Cardiac muscle cell (in vitro differentiated cells and primary cell): ENCODE measurements at regions not wholly inside any gene's neighbourhood (a gene's known extent, or its start where the extent isn't known, plus 50 kb on each side); places are given as distances from the start of the nearest gene placed in this dataset.
"Not testable (repeated sequence)": the region's sequence is repeated elsewhere in the genome, so short reads cannot be mapped to it uniquely, and the experiment has no call there.

Source experiments
- DNase-seq, 2 donors: peaks; one replicate each; pipeline versions ENCODE4 v3.0.0 to v3.0.0-alpha.2; 2010 to 2017; ENCODE audit warnings: low read depth in 1 of 2, low spot score in 1 of 2
- H3K27ac ChIP-seq: fragments of 200-600 bp; sonication (generic); 2 replicates; pipeline ENCODE4 v1.5.1; 2016
- H3K27me3 ChIP-seq: fragments of 200-600 bp; sonication (generic); 2 replicates; pipeline ENCODE4 v1.6.0; 2016; ENCODE audit warnings: control low read depth
- H3K36me3 ChIP-seq: fragments of 200-600 bp; sonication (generic); 2 replicates; pipeline ENCODE4 v1.5.1; 2016; ENCODE audit warnings: control low read depth
- H3K4me1 ChIP-seq: fragments of 200-600 bp; sonication (generic); 2 replicates; pipeline ENCODE4 v1.8.1; 2017; ENCODE audit warnings: low read depth, mild to moderate bottlenecking, mixed run types
- H3K4me3 ChIP-seq: fragments of 200-600 bp; sonication (generic); 2 replicates; pipeline ENCODE4 v1.5.1; 2016; ENCODE audit warnings: mild to moderate bottlenecking
- H3K9me3 ChIP-seq: fragments of 200-600 bp; sonication (generic); 2 replicates; pipeline ENCODE4 v1.5.1; 2017; ENCODE audit warnings: low read depth, mild to moderate bottlenecking, control low read depth
- TF ChIP-seq, protein P1 (sequence below): IDR thresholded peaks from 2 replicates; pipeline ENCODE4 v1.5.1; 2012; ENCODE audit warnings: low read depth, mild to moderate bottlenecking, low read length

DNA sequence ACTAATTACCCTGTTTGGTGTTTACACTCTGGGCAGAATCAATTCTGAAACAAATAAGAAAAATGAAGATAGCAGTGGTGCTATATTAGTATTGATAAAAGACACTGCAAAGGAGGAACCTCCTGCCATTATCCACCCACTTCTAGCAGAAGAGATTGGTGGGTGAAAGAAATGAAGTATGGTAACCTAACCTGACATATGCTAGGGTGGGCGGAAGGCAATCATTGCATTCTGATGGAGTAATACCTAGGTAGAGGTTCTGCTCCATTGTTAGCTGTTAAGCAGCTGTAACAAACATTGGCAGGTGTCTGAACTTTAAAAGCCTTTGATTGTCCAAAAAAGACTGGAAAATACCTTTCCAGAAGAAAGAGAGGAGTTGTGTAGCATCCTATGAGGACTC is 95.9 kb downstream of the OTUD1 start:
- no peaks in the 10 kb centered on the region for H3K36me3 ChIP-seq
- H3K4me1 ChIP-seq: no peaks in the 10 kb centered on the region
- H3K27ac ChIP-seq: no peak overlapping the region
- TF ChIP-seq, protein P1, sequence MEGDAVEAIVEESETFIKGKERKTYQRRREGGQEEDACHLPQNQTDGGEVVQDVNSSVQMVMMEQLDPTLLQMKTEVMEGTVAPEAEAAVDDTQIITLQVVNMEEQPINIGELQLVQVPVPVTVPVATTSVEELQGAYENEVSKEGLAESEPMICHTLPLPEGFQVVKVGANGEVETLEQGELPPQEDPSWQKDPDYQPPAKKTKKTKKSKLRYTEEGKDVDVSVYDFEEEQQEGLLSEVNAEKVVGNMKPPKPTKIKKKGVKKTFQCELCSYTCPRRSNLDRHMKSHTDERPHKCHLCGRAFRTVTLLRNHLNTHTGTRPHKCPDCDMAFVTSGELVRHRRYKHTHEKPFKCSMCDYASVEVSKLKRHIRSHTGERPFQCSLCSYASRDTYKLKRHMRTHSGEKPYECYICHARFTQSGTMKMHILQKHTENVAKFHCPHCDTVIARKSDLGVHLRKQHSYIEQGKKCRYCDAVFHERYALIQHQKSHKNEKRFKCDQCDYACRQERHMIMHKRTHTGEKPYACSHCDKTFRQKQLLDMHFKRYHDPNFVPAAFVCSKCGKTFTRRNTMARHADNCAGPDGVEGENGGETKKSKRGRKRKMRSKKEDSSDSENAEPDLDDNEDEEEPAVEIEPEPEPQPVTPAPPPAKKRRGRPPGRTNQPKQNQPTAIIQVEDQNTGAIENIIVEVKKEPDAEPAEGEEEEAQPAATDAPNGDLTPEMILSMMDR: no peak
- no peak overlapping the region for H3K4me3 ChIP-seq
- DNase-seq: no peak
- H3K27me3 ChIP-seq: no peaks in the 10 kb centered on the region
- H3K9me3 ChIP-seq: no peaks in the 10 kb centered on the region

DNA sequence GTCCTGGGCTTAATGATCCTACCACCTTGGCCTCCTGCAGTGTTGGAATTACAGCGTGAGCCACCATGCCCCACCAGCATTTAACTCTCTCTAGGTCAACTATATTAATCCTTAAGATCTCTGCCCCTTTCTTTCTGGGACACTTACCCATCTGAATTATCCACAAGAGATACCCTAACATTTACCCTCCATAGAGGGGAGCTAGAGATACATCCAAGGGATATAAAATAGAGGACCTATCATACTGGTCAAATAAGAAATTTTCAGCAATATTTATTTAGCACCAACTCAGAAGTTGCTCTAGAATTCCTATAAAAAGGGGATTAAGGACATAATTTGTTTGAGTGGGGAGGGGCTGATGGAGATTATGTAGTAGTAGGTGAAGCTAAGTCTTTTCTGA is 96.5 kb downstream of the OTUD1 start:
- Histone ChIP-seq H3K4me1 (no peaks in the 10 kb centered on the region), H3K36me3 (no peaks in the 10 kb centered on the region), H3K27ac (no peak overlapping the region), H3K4me3 (no peak overlapping the region), H3K27me3 (no peaks in the 10 kb centered on the region), H3K9me3 (no peaks in the 10 kb centered on the region)
- no peak for DNase-seq
- TF ChIP-seq, protein P1: no peak

DNA sequence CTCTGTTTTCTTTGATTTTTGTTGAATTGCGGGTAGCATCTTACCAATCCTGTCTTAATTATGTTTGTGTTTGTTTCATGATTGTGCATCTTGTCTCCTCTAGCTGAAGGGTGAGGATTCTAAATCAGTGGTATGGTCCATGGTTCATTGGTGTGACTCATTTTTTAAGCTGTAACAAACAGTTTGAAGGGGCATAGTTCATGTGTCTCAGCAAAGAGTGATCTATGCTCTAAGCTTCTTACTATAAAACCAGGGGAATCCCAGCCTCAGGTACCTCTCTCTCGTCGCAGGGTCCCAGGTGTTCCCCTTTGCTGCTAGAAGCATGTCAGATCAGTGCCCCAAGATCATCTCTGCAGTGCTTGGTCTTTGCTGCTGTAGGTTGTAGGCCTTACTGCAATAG is 100.1 kb downstream of the OTUD1 start:
- H3K27ac ChIP-seq: no peak overlapping the region
- H3K4me1 ChIP-seq: no peaks in the 10 kb centered on the region
- H3K9me3 ChIP-seq: no peaks in the 10 kb centered on the region
- DNase-seq: no peak
- TF ChIP-seq, protein P1: no peak
- no peak overlapping the region for H3K4me3 ChIP-seq
- no peaks in the 10 kb centered on the region for H3K27me3 ChIP-seq
- no peaks in the 10 kb centered on the region for H3K36me3 ChIP-seq

DNA sequence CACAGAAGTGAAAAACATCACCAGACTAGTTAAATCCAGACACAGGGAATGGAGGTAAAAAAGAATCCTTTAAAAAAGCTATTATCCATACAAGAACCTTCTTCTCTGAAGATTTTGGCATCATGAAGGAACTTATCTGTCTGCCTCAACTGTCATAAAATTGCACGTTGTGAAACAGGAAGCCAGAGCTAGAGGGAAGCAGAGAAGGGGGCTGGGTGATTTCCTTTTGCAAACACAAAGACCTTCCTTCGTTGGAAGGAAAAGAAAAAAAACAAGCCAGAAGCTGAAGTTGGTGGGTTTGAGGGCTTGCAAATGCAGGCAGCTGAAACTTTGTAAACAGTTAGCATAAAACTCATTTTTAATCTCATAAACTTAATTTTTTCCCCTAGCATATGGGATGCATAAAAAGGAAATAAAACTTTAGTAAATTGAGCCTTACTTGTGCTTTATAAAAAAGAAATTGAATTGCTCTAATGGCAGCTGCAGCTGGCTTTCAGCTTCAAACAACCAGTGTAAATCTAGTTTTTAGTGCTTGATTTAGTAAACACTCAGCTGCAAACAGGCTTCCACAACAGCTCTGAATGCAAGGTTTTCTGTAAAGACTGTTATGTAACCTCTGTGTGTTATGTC is 101.6 kb downstream of the OTUD1 start:
- Histone ChIP-seq H3K9me3 (no peaks in the 10 kb centered on the region), H3K4me1 (no peaks in the 10 kb centered on the region), H3K27me3 (no peaks in the 10 kb centered on the region), H3K36me3 (no peaks in the 10 kb centered on the region), H3K4me3 (no peak overlapping the region), H3K27ac (no peak overlapping the region)
- TF ChIP-seq, protein P1: no peak
- DNase-seq: peak in 1 of 2 donors; percentile 17

DNA sequence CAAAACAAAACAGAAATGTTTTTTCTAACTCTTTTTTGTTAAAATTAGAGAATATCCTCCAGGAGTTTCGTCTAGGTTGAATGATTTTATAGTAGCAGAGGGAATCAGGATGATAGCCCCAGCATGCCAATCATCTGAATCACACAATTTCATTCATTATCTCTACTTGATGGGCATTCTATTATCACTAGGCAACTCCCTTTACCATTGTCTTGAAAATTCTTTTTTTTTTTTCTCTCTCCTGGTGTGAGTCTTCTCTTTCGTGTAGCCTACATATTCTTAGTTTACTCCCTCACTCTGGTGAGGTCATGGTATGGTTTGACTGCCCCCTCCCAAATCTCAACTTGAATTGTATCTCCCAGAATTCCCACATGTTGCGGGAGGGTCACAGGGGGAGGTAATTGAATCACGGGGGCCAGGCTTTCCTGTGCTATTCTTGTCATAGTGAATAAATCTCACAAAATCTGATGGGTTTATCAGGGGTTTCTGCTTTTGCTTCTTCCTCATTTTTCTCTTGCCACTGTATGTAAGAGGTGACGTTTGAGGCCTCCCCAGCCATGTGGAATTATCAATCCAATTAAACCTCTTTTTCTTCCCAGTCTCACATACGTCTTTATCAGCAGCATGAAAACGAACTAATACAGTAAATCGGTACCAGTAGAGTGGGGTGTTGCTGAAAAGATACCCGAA is 105.0 kb downstream of the OTUD1 start:
- Histone ChIP-seq H3K9me3 (no peaks in the 10 kb centered on the region), H3K27me3 (no peaks in the 10 kb centered on the region), H3K27ac (no peak overlapping the region), H3K4me1 (no peaks in the 10 kb centered on the region), H3K4me3 (no peak overlapping the region), H3K36me3 (no peaks in the 10 kb centered on the region)
- no peak for DNase-seq
- TF ChIP-seq, protein P1: no peak

DNA sequence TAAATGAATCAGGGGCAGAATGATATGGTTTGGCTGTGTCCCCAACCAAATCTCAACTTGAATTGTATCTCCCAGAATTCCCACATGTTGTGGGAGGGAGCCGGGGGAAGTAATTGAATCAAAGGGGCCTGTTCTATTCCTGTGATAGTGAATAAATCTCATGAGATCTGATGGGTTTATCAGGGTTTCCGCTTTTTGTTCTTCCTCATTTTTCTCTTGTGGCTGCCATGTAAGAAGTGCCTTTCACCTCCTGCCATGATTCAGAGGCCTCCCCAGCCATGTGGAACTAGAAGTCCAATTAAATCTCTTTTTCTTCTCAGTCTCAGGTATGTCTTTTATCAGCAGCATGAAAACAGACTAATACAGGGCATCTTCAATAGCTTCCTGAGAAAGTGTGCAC is 107.0 kb downstream of the OTUD1 start:
- not testable (repeated sequence) for H3K4me3 ChIP-seq, H3K9me3 ChIP-seq, H3K4me1 ChIP-seq, H3K27me3 ChIP-seq, H3K27ac ChIP-seq, H3K36me3 ChIP-seq, DNase-seq
